GM23248 (cell line): ENCODE measurements at regions not wholly inside any gene's neighbourhood (a gene's known extent, or its start where the extent isn't known, plus 50 kb on each side); places are given as distances from the start of the nearest gene placed in this dataset.

Experiments
- EZH2 ChIP-seq: fragments of 200-600 bp; sonication (generic); IDR thresholded peaks from 2 replicates; pipeline ENCODE4 v1.6.1; 2018; ENCODE audit warnings: antibody characterized with exemption, mild to moderate bottlenecking; ENCODE audit not compliant: insufficient read depth, poor library complexity, severe bottlenecking
- EZH2phosphoT487 ChIP-seq: fragments of 200-600 bp; sonication (generic); IDR thresholded peaks from 2 replicates; pipeline ENCODE4 v1.6.1; 2018; ENCODE audit warnings: antibody characterized with exemption, moderate library complexity, mild to moderate bottlenecking, low read depth; ENCODE audit not compliant: insufficient read depth

DNA sequence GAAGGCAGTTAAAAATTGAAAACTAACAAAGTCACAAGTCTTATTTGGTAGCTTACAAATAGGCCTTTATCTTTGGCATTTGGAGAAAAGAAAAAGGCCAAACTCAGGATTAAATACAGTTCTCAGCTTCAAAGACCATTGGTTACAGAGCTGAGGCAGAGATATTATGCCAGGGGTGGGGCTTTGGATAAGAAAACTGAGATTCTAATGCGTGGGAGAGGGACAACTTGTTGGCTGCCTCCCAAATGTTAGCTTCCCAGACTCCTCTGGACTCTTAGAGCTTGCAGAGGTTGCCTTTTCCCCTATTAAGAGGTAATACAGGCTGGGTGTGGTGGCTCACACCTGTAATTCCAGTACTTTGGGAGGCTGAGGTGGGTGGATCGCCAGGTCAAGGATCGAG, 231.8 kb downstream of the SQOR start:
- TF ChIP-seq EZH2 (no peak), EZH2phosphoT487 (no peak)
